Cerebellar cortex (tissue), 1 donor: ENCODE measurements at regions not wholly inside any gene's neighbourhood (a gene's known extent, or its start where the extent isn't known, plus 50 kb on each side); places are given as distances from the start of the nearest gene placed in this dataset.

Source experiments
- DNase-seq: peaks from one replicate; pipeline ENCODE4 v3.0.0-alpha.2; 2015; ENCODE audit warnings: low spot score

DNA sequence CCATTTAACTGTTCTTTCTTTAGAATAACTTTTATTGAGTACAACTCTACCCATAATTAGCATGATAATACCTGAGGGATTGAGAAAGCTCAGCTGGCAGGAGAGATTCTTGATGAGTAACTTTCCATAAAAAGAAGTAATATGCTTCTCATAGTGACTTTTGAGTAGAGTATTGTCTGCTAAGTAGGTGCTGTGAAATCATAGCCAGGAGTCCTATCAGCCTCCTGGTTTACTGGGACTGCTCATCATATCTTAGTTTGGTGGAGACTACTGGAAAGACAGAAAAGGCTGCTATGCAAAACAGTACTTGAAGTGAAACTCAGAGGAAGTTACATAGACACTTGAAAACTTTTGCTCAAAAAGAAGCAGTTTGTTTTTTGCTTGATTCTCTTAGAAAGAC is 113.3 kb upstream of the ATP2B1 start:
- no peak for DNase-seq

GRCh38 chr12:89817501-89818226 is 109.0 kb upstream of the ATP2B1 start:
- no peak for DNase-seq

DNA sequence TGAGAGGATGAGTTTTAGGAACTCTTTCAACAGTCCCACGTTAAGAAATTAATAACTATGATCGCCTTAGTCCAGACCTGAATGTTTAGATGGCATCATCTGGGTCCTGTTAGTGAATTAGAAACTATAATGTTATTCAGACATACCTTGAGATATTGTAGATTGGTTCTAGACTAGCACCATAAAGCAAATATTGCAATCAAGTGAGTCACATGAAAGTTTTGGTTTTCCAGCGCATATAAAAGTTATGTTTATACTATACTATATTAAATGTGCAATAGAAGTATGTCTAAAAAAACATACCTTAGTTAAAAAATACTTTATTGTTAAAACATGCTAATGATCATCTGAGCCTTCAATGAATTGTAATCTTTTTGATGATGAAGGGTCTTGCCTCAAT is 106.6 kb upstream of the ATP2B1 start:
- DNase-seq = no peak

DNA sequence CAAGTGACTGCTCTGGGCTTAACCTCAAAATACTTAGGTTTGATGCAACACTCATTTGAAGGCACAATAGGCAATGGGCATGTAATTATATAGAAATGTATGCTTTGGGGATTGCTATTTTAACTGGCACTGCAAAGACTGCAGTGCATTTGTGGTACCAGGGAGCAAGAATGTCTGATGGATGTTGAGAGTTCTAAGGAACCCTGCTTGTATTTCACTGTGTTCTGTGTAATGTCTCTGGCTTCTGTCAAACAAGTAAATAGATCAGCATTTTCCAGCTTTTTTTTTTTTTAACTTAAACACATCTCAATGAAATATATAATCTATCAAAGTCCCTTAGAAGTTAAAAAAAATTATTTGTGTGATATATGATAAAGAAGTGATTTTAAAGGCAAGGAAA is 94.8 kb upstream of the ATP2B1 start:
- no peak for DNase-seq

GRCh38 chr12:89801284-89801683 is 92.6 kb upstream of the ATP2B1 start:
- DNase-seq = no peak

- no peak for DNase-seq
Measured at GRCh38 chr12:89800435-89800834, 91.8 kb upstream of the ATP2B1 start.

GRCh38 chr12:89799316-89799715 is 90.7 kb upstream of the ATP2B1 start:
- no peak for DNase-seq

- no peak for DNase-seq
Measured at GRCh38 chr12:89797436-89797835, 88.8 kb upstream of the ATP2B1 start.

- no peak for DNase-seq
Measured at GRCh38 chr12:89796798-89797382, 88.3 kb upstream of the ATP2B1 start.

DNA sequence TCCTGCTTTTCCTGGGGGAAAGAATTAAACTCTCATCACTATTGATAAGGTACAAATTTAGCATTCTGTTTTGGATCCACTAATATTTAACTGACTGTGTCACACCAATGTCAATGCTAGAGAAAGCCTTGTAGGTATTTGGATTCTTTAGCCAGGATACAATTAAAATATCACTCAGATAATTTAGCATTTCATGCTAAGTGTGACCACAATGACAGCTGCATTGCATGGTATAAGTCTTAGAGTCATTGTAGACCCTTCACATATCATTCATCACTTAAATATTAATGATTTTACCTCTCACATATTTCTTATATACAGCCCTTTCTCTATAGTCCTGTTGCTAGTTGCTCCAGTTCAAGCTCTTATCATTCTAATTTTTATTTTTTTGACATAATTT is 85.3 kb upstream of the ATP2B1 start:
- DNase-seq = no peak

GRCh38 chr12:89791286-89791685 is 82.6 kb upstream of the ATP2B1 start:
- no peak for DNase-seq

GRCh38 chr12:89789862-89790261 is 81.2 kb upstream of the ATP2B1 start:
- no peak for DNase-seq

DNA sequence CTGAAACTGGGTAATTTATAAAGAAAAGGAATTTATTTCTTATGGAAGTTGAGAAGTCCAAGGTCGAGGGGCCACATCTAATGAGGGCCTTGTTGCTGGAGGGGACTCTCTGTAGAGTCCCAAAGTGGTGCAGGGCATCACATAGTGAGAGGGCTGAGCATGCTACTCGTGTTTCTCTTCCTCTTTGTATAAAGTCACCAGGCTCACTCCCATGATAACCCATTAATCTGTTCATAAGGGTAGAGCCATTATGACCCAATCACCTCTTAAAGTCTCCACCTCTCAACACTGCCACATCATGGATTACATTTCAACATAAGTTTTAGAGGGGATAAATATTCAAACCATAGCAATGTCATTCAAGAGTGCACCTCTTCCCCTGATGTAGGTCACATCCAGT is 79.1 kb upstream of the ATP2B1 start:
- DNase-seq = no peak

DNA sequence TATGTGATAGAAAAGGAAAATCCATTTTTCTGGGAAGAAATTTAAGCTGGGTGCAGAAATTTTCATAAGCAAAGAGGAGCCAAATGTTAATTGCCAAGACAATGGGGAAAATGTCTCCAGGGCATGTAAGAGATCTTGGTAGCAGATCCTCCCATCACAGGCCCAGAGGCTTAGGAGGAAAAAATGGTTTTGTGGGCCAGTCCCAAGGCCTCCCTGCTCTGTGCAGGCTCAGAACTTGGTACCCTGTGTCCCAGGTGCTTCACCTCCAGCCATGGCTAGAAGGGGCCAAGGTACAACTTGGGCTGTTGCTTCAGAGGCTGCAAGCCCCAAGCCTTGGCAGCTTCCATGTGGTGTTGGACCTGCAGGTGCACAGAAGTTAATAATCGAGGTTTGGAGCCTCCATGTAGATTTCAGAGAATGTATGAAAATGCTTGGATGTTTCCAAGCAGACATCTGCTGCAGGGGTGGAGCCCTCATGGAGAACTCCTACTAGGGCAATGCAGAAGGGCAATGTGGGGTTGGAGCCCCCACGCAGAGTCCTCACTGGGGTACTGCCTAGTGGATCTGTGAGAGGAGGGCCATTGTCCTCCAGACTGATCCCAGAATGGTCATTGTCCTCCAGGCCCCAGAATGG is 77.7 kb upstream of the ATP2B1 start:
- no peak for DNase-seq

DNA sequence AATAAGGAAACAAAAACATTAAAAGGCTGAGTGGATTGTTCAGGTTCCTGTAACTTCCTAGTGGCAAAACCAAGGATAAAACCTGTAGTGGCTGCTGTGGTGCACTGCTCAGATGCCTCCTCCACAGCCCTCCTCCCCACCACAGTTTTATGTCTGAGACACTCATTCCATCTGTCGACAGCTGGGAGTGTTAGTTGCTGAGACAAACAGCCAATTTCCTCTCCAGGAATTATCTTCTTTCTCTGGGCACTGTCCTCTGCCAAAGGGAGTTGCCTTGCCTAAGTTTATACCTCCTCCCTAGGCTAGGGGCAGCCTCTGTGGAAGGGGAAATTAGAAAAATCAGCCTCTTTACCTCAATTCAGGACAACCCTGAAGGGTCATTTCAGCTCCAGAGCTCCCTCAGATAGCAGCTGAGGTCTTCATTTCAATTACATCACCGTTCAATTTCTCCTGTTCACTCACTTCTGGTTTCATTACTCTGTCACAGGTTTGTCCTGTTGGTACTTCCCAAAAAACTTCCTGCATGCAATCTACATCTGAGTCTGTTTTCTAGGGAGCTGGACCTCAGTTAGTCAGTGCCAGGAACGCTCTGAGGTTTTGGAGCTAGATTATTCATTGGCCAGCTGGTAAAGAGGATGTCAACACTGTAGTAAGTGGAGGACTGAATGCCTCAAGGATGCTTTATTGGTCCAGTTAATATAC is 74.9 kb upstream of the ATP2B1 start:
- no peak for DNase-seq

DNA sequence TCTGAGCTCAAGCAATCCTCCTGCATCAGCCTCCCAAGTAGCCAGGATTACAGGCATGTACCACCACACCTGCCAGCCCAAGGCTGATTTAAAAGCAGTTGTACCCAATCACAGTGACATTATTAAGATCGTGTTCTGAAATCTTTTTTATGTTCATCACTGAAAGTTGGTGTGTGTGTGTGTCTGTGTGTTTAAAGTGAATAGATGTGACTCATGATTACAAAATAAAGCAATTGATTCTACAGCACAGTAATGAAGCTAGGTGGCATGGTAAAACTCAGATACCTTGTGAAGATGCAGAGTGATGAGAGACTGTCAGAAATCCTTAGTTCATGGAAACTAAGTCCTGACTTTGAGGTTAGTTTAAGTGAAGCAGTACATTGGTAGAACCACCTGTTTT is 74.2 kb upstream of the ATP2B1 start:
- DNase-seq = no peak

DNA sequence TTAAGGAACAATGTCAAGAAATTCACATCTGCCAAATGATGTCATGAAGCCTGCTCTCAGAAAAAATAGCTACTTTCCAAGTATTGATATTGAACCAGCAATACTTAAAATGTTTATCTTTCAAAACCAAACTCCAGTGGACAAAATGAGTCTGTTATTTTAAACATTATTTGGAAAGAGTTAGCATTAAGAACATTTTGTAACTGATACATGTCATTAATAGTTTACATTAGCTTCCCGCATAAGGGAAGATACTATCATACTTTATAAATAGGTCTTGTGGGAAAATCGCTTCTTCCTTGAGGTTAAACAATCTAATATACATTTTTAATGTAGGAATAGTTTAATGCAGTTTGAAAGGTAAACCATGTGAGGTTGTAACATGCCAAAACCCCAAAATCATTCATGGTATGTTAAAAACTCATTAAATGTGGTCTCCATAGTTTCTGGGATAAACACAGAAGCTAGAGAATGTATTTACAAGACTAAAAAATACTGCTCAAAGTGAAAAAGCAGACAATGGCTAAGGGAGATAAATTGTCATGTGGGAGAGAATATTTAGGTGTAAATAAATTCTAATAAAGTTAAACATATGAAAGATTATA is 73.4 kb upstream of the ATP2B1 start:
- DNase-seq = no peak

GRCh38 chr12:89781156-89781555 is 72.5 kb upstream of the ATP2B1 start:
- no peak for DNase-seq

DNA sequence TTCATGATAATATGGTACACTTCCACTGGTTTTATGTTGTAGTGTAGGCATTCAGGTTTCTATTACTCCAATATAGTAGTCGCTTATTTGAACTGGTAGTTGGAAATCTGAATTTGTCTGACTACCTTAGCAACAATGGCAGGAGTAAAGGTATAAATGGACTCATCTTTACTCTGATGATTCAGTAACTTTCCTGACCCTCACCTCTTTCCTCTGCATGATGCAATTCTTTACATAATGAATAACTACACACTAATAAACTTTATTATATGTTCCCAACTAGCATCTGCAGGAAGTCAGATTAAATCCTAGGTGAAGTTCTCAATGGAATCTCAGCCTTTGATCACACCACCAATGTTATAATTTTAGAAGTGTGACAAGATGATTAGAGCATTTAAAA is 70.5 kb upstream of the ATP2B1 start:
- no peak for DNase-seq

GRCh38 chr12:89777733-89778379 is 69.2 kb upstream of the ATP2B1 start:
- no peak for DNase-seq

GRCh38 chr12:89775986-89776365 is 67.3 kb upstream of the ATP2B1 start:
- DNase-seq = no peak
